HG03571 (cell line): ENCODE measurements at regions not wholly inside any gene's neighbourhood (a gene's known extent, or its start where the extent isn't known, plus 50 kb on each side); places are given as distances from the start of the nearest gene placed in this dataset.
"Not testable (repeated sequence)": the region's sequence is repeated elsewhere in the genome, so short reads cannot be mapped to it uniquely, and the experiment has no call there.

ENCODE experiments used
- ATAC-seq: cut with Tn5 transposase; IDR thresholded peaks from one replicate; pipeline ENCODE4 v1.9.1; 2021; ENCODE audit not compliant: unreplicated experiment

DNA sequence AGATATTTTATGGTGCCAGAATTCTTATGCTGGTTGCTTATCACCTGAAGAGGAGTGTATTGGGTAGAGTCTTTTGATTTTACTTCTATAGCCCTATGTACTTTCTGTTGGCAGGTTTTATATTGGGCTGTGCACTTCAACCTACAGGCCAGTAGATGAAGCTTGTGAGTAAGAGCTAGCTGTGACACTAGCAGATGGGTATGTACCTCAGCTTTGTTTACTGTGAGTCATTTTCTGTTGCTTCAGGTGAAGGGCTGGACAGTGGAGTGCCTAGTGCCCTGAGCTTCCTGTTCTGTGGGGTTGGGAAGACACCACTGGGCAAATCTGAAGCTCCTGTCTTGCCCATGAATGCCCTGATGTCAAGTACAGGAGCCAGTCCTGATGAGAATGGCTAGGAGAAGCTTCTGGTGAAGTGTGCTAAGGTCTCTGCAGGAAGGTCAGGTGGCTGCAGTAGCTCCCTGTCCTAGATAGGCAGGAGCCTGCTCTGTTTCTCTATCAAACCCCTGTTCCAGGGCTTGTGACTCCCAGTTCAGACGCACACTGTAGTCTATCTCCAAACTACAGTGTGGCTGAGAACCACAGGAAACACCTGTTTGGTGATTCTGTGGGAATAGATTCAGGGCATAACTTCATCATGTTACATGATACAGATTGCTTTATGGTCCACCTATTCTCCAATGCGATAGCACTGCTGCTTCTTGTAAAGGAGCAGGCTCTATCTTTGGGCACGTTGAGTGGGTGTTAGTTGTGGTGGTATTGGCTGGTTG is 755.7 kb downstream of the KCNA4 start:
- no peak for ATAC-seq

DNA sequence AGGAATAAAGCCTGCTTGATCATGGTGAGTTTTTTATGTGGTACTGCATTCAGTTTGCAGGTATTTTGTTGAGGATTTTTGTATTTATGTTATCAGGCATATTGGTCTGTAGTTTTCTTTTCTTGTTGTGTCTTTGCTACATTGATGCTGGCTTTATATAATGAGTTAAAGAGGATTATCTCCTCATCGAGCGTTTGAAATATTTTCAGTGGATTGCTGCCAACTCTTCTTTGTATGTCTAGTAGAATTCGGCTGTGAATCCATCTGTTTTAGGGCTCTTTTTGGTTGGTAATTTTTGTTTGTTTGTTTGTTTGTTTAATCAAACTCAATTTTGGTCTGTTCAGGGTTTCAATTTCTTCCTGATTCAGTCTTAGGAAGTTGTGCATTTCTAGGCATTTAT is 758.4 kb downstream of the KCNA4 start:
- no peak for ATAC-seq

DNA sequence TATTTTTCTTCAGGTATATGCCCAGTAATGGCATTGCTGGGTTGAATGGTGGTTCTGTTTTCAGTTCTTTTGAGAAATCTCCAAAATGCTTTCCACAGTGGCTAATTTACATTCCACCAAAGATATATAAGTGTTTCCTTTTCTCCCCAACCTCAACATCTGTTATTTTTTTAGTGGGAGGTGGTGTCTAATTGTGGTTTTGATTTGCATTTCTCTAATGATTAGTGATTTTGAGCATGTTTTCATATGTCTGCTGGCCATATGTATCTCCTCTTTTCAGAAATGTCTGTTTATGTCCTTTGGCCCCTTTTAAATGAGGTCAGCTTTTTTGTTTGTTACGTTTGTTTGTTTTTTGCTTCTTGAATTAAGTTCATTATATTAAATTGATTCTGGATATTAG is 760.2 kb downstream of the KCNA4 start:
- no peak for ATAC-seq

DNA sequence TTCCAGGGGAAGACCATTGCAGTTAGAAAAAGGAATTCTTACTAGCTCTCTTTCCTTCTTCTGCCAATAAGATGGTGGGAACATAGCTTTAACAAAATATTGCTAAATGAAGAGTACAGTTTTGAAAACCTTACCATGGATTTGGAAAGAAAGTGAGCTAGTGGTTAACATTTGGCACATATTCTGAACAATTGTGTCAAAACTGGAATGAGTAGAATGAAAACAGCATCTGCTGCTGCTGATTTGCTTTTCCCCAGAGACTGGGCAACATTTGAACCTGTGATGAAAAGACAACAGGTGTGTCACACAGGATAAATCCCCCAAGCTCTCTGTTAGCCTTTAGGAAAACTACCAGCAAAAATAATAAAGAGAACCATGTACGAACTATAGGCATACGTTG is 761.4 kb downstream of the KCNA4 start:
- no peak for ATAC-seq

DNA sequence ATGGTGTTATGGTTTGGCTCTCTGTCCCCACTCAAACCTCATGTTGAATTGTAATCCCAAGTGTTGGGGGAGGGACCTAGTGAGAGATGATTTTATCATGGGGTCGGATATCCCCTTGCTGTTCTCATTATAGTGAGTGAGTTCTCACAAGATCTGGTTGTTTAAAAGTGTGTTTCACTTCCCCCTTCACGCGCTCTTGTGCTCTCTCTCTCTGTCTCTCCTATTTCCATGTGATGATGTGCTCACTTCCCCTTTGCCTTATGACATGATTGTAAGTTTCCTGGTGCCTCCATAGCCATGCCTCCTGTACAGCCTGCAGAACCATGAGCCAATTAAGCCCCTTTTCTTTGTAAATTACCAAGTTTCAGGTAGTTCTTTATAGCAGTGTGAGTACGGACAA is 765.1 kb downstream of the KCNA4 start:
- ATAC-seq = no peak

DNA sequence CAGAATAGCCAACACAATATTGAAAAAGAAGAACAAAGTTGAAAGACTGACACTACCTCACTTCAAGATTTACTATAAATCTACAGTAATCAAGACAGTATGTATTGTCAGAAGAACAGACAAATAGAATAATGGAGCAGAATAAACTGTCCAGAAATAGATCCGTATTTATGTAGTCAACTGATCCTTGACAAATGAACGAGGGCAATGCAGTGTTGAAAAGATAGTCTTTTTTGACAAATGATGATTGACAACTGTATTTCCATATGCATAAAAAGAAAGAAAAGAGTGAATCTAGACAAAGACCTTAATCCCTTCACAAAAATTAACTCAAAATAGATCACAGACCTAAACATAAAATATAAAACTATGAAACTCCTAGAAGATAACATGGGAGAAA is 767.1 kb downstream of the KCNA4 start:
- no peak for ATAC-seq

DNA sequence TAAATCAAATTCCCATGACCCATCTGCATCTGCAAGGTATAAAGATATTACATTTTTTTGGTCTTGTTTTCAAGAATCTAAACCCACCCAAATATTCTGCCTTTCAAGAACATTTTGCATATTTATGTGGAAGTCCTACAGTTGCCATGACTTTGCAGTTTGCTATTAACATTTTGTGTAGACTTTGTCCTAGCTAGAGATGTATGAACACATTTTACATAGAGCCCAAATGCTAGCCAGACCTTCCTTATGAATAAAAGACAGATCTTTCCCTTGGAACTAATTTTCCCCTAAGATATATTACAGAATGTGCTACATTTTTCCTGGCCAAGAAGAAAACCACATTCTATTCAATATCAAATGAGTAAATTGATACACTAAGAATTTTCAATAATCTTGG is 772.5 kb downstream of the KCNA4 start:
- ATAC-seq = no peak

DNA sequence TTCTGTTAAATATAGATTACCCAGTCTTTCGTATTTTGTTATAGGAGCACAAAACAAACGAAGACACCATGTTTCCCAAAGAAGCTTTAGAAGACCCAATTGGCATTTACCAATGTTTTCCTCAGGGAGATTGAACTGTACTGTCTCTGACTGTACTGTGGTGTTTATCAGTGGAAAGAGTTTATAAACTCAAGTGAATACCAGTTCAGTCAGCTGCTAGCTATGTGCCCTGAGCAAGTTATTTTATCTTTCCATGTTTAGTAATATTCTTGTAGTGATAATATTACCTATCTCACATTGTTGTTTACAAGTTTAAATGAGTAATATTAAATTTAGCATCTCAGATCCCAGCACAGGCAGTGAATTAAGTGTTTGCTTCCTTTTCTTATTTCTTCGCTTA is 773.2 kb downstream of the KCNA4 start:
- no peak for ATAC-seq

DNA sequence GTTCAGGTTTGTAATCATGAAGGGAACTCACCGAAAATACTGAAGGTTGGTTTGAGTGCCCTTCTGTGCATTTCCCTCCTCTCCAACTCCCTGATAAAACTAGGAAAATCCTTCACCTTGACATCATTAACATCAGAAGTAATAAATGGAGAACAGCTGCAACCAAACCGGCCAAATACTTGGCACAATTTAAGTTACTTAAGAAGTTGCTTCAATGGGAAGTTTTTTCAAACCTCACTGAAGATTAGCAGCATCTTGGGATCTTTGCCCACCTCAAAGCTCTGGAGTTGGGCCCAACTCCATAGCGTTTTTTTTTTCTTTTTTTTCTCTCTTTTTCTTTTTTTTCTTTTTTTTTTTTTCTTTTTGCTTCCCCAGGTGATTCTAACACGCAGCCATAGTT is 784.8 kb downstream of the KCNA4 start:
- ATAC-seq = no peak

DNA sequence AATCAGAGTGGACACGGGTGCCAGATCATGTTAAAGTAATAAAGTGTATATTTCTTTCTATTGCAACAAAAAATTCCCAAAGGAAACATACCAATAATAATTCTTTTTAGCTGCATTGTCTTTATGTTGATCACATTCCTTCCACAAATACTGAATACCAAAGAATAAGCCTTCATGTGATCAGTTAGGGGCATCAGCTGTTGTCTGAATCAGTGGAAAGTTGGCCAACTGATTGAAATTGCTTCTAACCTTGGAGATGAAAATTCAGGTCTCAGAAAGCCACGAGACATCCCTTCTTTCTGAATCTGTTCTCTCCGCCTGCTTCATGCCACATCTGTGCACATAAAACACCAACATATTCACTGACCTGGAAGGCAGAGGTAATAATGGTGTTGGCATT is 785.2 kb downstream of the KCNA4 start:
- ATAC-seq = no peak

DNA sequence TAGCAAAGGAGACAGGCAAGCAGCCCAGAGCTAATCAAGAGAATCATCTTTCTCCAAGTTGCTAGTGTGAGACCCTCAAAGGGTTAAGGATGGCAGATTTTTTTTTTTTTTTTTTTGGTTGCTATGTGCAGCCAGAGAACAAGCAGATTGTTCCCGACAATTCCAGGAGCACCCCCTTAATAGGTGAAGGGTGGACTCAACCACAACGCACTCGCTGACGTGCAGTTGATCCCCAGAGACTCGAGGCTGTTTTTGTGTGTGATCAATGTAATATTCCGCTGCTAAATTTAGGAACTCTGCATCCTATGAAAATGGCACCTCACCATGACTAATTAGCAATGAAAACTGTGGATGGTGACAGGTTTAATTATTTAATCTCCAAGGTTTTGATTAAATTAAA is 789.0 kb downstream of the KCNA4 start:
- no peak for ATAC-seq

DNA sequence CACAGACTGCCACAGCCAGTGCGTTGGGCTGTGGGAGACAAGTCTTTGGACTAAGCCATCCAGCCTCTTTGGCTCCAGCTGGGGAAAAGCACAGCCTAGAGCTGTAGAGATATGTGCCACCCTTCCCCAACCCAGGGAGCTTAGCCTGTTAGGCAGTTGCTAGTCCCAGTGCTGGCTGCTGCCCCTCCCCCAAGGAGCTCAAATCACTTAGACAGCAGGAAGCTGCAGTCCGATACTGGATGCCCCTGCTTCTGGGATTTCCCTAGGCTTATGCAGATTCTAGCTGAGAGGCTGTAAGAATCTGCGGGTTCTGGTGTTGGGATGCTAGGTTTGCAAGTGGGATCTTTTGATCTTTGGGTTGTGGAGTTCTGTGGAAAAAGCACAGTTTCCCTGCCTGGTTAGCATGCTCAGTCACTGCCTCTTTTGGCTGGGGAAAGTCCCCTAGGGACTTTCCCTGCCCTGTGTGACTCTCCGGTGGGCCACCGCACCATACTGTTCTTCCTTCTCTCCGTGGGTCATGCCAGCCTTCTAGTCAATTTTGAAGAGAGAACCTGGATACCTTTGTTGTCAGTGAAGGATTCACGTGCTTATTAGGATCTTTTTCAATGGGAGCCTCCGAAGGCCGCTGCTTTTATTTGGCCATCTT is 792.0 kb downstream of the KCNA4 start:
- no peak for ATAC-seq

DNA sequence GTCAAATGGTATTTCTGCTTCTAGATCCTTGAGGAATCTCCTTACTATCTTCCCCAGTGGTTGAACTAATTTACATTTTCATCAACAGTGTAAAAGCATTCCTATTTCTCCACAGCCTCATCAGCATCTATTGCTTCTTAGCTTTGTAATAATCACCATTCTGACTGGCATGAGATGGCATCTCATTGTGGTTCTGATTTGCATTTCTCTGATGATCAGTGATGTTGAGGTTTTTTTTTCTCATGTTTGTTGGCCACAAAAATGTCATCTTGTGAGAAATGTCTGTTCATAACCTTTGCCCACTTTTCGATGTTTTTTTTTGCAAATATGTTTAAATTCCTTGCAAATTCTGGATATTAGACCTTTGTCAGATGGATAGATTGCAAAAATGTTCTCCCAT is 797.3 kb downstream of the KCNA4 start:
- not testable (repeated sequence) for ATAC-seq

DNA sequence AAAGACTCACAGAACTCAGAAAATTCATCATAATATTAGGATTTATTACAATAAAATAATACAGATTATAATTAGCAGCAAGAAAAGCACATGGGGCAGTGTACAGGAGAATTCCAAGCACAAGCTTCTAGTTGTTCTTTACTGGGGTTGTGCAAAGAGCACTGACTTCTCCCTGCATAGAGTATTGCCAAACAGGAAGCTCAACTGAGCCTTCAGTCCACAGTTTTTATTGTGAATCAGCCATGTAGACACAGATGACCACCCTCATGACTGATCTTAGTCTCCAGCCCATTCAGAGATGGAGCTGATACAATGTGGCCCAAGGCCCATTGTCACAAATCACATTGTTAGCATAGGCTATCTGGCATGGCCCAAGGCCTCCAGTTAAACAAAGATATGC is 798.9 kb downstream of the KCNA4 start:
- no peak for ATAC-seq

DNA sequence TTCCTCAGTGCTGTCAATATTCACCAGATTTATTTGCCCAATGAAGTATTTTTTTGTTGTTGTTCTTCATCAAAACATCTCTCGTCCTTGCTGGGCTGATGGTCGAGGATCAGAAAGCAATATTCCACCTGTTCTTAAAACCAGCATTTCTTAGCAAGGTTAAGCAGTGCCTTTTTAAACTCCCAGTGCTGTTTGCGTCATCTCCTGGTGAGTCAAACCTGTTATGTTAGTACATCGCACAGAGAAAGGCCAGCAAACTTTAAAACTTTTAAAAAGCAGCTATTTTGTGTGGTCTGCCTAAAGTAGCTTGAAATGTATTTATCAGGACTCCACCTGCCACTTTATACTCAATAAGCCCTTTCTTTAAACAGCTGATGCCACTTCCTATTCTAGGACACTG is 802.0 kb downstream of the KCNA4 start:
- ATAC-seq = no peak

DNA sequence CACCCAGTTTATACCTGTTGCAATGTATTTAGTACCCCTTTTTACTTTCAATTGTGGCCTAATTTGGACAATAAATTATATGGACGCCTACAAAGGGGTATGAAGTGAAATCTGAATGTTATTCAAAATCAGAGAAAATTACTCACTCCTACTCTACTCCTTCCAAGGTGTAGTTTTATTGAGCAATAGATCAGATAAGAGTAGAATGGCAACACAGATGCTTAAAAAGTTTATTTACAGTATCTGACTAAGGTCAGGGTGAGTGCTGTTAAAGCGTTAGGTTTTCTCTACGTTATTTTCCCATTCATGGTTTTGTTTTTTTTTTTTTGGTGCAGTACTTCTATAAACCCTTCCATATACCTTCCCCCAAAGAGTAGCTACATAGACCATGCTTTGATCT is 805.6 kb downstream of the KCNA4 start:
- ATAC-seq = no peak

DNA sequence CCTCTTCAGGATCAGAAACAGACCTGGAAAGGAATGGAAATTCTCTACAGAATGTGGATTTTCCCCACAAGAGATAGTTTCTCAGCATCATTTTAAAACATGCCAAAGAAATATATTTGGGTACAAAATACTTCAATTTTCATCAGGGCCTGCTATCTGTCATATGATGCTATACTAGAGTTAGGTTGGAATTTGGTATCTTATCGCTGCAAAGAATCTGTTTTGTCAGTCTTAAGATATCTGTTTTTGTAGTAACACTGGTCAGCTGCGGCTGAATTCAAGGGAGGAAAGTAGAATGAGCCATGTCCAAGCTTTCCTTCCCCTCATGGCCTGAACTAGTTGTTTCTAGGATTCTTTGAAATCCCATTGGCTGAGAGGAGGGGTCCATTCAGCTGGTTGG is 806.4 kb downstream of the KCNA4 start:
- ATAC-seq = no peak

DNA sequence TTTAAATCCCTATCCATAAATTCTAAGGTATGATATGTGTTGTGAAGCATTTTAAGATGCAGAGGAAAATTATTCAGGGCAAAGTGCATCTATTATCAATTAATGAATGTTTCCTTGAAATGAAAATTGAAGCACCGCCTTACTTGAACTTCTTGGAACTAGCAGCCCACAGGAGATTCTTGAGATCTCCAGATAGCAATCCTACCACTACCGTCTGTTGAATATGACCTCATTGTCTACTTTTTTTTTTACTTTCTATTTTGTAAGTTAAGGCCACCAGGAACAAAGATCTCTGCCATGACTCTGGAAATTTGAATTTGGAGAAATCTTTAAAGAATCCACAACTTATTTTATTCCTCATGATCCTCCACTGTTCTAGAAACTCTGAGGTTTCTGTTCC is 808.7 kb downstream of the KCNA4 start:
- no peak for ATAC-seq

DNA sequence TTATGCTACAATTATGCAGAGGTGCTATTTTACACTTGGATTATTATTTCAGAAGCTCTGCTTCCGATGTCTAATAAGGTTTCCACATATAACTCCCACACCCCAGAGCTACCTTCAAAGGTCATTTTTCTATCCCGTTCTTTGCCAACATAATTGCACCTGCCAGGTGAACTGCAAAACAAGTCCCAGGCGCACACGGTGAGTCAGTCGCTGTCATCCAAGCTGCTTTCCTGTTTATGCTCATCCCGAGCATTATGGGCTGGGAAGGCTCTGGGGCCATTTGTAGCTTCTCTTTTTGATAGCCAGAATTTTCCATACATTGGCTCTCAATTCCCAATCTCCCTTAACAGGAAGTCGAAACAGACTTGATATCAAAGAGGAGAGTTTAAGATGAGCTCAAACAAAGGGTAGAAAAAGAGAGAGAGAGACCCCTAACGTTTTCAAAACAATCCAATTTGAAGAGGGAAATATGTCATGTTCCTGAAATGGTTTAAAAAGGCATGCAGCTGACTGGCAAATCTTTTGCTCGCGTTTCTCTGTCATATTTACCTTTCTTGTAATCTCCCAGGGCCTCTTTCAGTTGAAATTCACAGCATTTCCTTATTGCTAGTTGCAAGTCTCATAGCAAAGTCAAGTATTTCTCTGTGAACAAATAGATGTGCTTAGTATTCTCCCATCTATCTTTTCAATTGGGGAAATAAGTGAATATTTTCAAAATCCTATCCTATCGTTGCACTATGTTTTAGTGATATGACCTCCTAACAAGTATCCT is 815.9 kb downstream of the KCNA4 start:
- no peak for ATAC-seq

DNA sequence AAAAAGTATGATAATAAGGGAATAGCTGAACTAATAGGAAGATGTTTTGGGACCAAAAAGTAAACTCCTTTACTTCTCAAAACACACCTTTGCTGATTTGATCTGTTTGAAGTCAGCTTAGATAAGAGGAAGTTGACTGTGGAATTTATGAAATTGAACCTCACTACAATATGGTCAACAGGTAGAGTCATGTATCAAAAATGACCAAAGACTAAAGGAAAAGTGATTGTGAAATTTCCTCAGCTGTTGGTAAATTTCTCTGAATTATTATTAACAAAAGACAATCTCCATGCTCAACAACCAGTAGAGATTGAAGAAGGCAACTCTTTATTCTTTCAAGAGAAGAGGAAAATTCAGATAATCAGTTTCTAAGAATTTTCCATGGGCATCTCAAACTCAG is 826.5 kb downstream of the KCNA4 start:
- no peak for ATAC-seq

DNA sequence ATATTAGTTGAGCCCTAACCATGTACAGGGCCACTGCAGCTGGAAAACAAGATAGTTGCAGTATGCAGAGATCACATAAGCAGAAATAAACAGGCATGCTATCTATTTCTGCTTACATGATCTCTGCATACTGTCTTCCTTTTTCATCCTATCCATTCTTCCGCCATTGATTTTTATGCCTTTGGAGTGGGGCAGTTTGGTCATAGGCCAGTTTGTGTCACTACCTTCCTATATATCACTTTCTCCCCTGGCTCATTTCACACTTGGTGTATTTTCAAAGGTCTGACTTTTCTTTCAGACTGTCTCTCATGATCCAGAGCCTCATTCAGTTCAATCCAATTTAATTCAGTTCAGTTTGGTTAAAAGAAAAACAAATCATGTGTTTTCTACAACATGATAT is 829.6 kb downstream of the KCNA4 start:
- ATAC-seq = no peak
